ENCODE measurements at regions not wholly inside any gene's neighbourhood (a gene's known extent, or its start where the extent isn't known, plus 50 kb on each side); places are given as distances from the start of the nearest gene placed in this dataset.

DNA sequence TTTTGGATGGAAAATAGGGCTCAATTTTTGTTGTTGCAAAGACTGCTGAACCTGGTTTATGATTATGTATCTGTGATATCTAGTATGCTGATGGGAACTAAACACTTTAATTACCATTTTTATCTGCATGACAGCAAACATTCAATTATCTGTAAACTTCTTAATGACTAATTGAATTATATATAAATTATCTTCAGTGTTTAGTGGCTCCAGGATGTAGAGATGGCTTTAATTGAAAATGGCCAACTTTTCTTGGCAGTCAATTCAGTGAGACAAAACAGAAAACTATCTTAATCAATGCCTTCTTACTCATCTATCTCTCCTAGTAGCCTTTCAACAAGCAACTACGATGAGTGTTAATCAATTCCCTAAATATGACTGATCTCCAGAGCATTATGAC, 591.3 kb downstream of the HACE1 start:
- TF ChIP-seq, protein P1, sequence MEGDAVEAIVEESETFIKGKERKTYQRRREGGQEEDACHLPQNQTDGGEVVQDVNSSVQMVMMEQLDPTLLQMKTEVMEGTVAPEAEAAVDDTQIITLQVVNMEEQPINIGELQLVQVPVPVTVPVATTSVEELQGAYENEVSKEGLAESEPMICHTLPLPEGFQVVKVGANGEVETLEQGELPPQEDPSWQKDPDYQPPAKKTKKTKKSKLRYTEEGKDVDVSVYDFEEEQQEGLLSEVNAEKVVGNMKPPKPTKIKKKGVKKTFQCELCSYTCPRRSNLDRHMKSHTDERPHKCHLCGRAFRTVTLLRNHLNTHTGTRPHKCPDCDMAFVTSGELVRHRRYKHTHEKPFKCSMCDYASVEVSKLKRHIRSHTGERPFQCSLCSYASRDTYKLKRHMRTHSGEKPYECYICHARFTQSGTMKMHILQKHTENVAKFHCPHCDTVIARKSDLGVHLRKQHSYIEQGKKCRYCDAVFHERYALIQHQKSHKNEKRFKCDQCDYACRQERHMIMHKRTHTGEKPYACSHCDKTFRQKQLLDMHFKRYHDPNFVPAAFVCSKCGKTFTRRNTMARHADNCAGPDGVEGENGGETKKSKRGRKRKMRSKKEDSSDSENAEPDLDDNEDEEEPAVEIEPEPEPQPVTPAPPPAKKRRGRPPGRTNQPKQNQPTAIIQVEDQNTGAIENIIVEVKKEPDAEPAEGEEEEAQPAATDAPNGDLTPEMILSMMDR (conservative IDR thresholded peaks at IDR 0.05; ENCODE audit: low read depth, low read length), result no peak
- TF ChIP-seq EZH2phosphoT487 (IDR thresholded peaks at IDR 0.05; ENCODE audit: borderline replicate concordance, low read length) (no peak), EZH2 (IDR thresholded peaks at IDR 0.05; ENCODE audit: low read length, unreplicated experiment) (no peak)

Data from PC-3 (cell line).